ENCODE measurements at regions not wholly inside any gene's neighbourhood (a gene's known extent, or its start where the extent isn't known, plus 50 kb on each side); places are given as distances from the start of the nearest gene placed in this dataset.

- no peak overlapping the region for H2AFZ ChIP-seq (replicated peaks)
- H3K79me2 ChIP-seq (ENCODE audit: low read depth): no peaks in the 10 kb centered on the region
- no peaks in the 10 kb centered on the region for H4K20me1 ChIP-seq (ENCODE audit: low read depth)
- no peak overlapping the region for H3K4me2 ChIP-seq
- H3K27ac ChIP-seq: no peak overlapping the region
- Mint-ChIP-seq H3K4me3 (no peak overlapping the region), H3K27ac (no peak overlapping the region), H3K9me3 (peaks cover 11% of the 10 kb centered on the region), H3K36me3 (no peaks in the 10 kb centered on the region), H3K4me1 (peaks cover 16% of the 10 kb centered on the region), H3K27me3 (ENCODE audit: insufficient read depth, low read depth) (peaks cover 2% of the 10 kb centered on the region)
- H3K9ac ChIP-seq: no peak overlapping the region
- no peak for TF ChIP-seq EZH2phosphoT487 (IDR thresholded peaks at IDR 0.05)
- TF ChIP-seq EZH2 (IDR thresholded peaks at IDR 0.05): no peak
- no peak for TF ChIP-seq CTCF (IDR thresholded peaks at IDR 0.05)
- peaks cover 8% of the 10 kb centered on the region for H3K4me1 ChIP-seq
- no peaks in the 10 kb centered on the region for H3K36me3 ChIP-seq
- H3K9me3 ChIP-seq (ENCODE audit: low read depth): no peaks in the 10 kb centered on the region
- DNase-seq (ENCODE audit: low spot score): no peak
- no peaks in the 10 kb centered on the region for H3F3A ChIP-seq (ENCODE audit: low read depth)
- H3K4me3 ChIP-seq: no peak overlapping the region
- H3K27me3 ChIP-seq: no peaks in the 10 kb centered on the region
Measured at GRCh38 chr10:64170791-64171190, 649.6 kb downstream of the REEP3 start.

- H3K27me3 Mint-ChIP-seq (ENCODE audit: insufficient read depth, low read depth): peaks cover 2% of the 10 kb centered on the region
- Histone ChIP-seq H3K9ac (no peak overlapping the region), H3K4me1 (peaks cover 8% of the 10 kb centered on the region), H3K79me2 (ENCODE audit: low read depth) (no peaks in the 10 kb centered on the region), H3K9me3 (ENCODE audit: low read depth) (no peaks in the 10 kb centered on the region), H3K36me3 (no peaks in the 10 kb centered on the region), H3K27me3 (no peaks in the 10 kb centered on the region), H3F3A (ENCODE audit: low read depth) (no peaks in the 10 kb centered on the region), H3K27ac (no peak overlapping the region), H3K4me3 (no peak overlapping the region), H3K4me2 (peak overlapping the region; percentile 5), H4K20me1 (ENCODE audit: low read depth) (no peaks in the 10 kb centered on the region), H2AFZ (replicated peaks) (no peak overlapping the region)
- TF ChIP-seq EZH2 (IDR thresholded peaks at IDR 0.05) (no peak), CTCF (IDR thresholded peaks at IDR 0.05) (no peak), EZH2phosphoT487 (IDR thresholded peaks at IDR 0.05) (no peak)
- peaks cover 16% of the 10 kb centered on the region for H3K4me1 Mint-ChIP-seq
- no peaks in the 10 kb centered on the region for H3K9me3 Mint-ChIP-seq
- no peak overlapping the region for H3K27ac Mint-ChIP-seq
- H3K4me3 Mint-ChIP-seq: no peak overlapping the region
- no peak for DNase-seq (ENCODE audit: low spot score)
- no peaks in the 10 kb centered on the region for H3K36me3 Mint-ChIP-seq
Measured at GRCh38 chr10:64173826-64174225, 652.6 kb downstream of the REEP3 start.

GRCh38 chr10:64174666-64175255 is 653.6 kb downstream of the REEP3 start:
- H3K4me1 Mint-ChIP-seq: peaks cover 16% of the 10 kb centered on the region
- no peaks in the 10 kb centered on the region for H3K27me3 ChIP-seq

More at GRCh38 chr10:64174666-64175255, 653.6 kb downstream of the REEP3 start:
- no peaks in the 10 kb centered on the region for H3K79me2 ChIP-seq (ENCODE audit: low read depth)
- H3K9me3 Mint-ChIP-seq: no peaks in the 10 kb centered on the region
- H3K4me3 Mint-ChIP-seq: no peak overlapping the region
- H3K4me3 ChIP-seq: no peak overlapping the region
- no peak overlapping the region for H3K27ac ChIP-seq
- H2AFZ ChIP-seq (replicated peaks): no peak overlapping the region
- H3K4me2 ChIP-seq: no peak overlapping the region
- H3K9me3 ChIP-seq (ENCODE audit: low read depth): no peaks in the 10 kb centered on the region
- no peak for DNase-seq (ENCODE audit: low spot score)
- no peaks in the 10 kb centered on the region for H3F3A ChIP-seq (ENCODE audit: low read depth)
- TF ChIP-seq EZH2phosphoT487 (IDR thresholded peaks at IDR 0.05): no peak
- TF ChIP-seq EZH2 (IDR thresholded peaks at IDR 0.05): no peak
- no peak for TF ChIP-seq CTCF (IDR thresholded peaks at IDR 0.05)
- H3K4me1 ChIP-seq: peaks cover 8% of the 10 kb centered on the region
- H3K36me3 Mint-ChIP-seq: no peaks in the 10 kb centered on the region
- H3K9ac ChIP-seq: no peak overlapping the region
- H3K36me3 ChIP-seq: no peaks in the 10 kb centered on the region
- no peaks in the 10 kb centered on the region for H4K20me1 ChIP-seq (ENCODE audit: low read depth)
- peaks cover 2% of the 10 kb centered on the region for H3K27me3 Mint-ChIP-seq (ENCODE audit: insufficient read depth, low read depth)
- no peak overlapping the region for H3K27ac Mint-ChIP-seq

Data from neural progenitor cell (in vitro differentiated cells).